ENCODE measurements at regions not wholly inside any gene's neighbourhood (a gene's known extent, or its start where the extent isn't known, plus 50 kb on each side); places are given as distances from the start of the nearest gene placed in this dataset.

DNA sequence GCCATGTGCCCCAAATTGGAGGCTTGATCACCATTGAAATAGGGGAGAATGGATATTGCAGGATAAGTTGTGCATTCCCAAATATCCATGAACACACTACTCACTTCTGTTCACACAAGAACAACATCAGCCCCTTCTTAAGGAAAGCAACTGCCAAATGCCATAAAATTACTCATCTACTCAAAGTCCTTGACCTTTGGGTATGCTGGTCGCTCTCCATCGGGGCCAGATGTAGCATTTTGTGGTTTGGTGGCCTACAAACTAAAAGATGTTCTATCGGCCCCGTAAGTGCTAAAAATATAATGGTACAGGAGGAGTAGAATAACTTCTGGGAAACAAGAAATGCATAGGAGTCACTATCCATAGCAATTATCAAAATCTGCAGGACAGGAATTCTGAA lies 362.6 kb downstream of the AEBP2 start:
- TF ChIP-seq, protein P1, sequence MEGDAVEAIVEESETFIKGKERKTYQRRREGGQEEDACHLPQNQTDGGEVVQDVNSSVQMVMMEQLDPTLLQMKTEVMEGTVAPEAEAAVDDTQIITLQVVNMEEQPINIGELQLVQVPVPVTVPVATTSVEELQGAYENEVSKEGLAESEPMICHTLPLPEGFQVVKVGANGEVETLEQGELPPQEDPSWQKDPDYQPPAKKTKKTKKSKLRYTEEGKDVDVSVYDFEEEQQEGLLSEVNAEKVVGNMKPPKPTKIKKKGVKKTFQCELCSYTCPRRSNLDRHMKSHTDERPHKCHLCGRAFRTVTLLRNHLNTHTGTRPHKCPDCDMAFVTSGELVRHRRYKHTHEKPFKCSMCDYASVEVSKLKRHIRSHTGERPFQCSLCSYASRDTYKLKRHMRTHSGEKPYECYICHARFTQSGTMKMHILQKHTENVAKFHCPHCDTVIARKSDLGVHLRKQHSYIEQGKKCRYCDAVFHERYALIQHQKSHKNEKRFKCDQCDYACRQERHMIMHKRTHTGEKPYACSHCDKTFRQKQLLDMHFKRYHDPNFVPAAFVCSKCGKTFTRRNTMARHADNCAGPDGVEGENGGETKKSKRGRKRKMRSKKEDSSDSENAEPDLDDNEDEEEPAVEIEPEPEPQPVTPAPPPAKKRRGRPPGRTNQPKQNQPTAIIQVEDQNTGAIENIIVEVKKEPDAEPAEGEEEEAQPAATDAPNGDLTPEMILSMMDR (IDR thresholded peaks at IDR 0.05), result no peak
- no peak for TF ChIP-seq TCF7L2 (IDR thresholded peaks at IDR 0.05; ENCODE audit: low read depth, low read length)
- no peak for TF ChIP-seq POLR2AphosphoS5 (IDR thresholded peaks at IDR 0.05; ENCODE audit: low read depth, low read length)
- no peak for TF ChIP-seq REST (IDR thresholded peaks at IDR 0.05; ENCODE audit: insufficient read depth in 1 of 2, low read depth in 2 of 2, low read length in 1 of 2)
